ENCODE measurements at regions not wholly inside any gene's neighbourhood (a gene's known extent, or its start where the extent isn't known, plus 50 kb on each side); places are given as distances from the start of the nearest gene placed in this dataset.

GRCh38 chr12:77239617-77240016 is 174.2 kb upstream of the E2F7 start:
- TF ChIP-seq CTCF (conservative IDR thresholded peaks at IDR 0.05 in 1 of 2, IDR thresholded peaks at IDR 0.05 in 1 of 2; ENCODE audit: extremely low read depth in 1 of 2, insufficient read depth in 1 of 2, low read depth in 1 of 2, low read length in 2 of 2) (no peak), EZH2 (IDR thresholded peaks at IDR 0.05; ENCODE audit: borderline replicate concordance, low read length) (no peak)
